ENCODE measurements at regions not wholly inside any gene's neighbourhood (a gene's known extent, or its start where the extent isn't known, plus 50 kb on each side); places are given as distances from the start of the nearest gene placed in this dataset.

DNA sequence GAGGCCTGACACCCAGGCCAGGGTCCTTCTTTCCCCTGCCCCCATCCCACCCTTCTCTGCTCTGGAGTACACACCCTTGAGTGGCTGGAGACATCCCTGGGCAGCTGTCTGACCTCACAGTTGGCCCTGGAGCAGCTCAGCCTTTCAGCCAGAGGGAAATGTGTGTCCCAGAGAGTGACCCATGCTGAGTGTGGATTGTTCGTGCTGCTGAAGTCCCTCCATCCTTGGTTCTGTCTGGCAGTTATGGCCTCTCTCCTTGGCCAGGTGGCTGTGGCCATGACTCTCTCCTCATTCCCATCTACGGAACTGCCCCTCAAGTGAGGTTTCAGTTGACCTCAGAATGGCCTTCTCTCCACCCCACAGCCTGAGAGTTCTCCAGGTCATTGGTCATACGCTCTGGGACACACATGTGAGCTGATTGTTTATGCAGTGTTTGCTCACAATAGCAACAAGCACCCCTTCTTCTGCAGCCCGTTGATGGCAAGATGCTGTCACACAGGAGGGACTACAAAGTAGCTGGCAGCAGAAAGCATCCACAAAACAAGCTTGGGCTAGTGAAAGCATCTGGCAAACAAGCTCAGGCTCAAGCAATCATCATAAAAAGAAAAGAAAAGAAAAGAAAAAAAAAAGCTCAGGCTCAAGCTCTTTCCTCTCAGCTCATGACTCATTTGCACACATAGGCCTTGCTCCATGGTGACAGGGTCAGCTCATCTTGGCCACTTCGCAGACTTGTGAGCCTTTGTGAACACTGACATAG, 55.3 kb upstream of the ITGA11 start:
- Histone ChIP-seq H3K36me3 (no peaks in the 10 kb centered on the region), H3K27me3 (peaks cover 43% of the 10 kb centered on the region), H3K4me1 (ENCODE audit: control insufficient read depth in 1 of 2, insufficient read depth in 1 of 2, low read depth in 1 of 2, low read length in 1 of 2) (no peaks in the 10 kb centered on the region), H3K9me3 (no peaks in the 10 kb centered on the region), H3K27ac (no peak overlapping the region), H3K4me3 (ENCODE audit: low read depth in 1 of 2, low read length in 1 of 2) (no peak overlapping the region)
- TF ChIP-seq, protein P1, sequence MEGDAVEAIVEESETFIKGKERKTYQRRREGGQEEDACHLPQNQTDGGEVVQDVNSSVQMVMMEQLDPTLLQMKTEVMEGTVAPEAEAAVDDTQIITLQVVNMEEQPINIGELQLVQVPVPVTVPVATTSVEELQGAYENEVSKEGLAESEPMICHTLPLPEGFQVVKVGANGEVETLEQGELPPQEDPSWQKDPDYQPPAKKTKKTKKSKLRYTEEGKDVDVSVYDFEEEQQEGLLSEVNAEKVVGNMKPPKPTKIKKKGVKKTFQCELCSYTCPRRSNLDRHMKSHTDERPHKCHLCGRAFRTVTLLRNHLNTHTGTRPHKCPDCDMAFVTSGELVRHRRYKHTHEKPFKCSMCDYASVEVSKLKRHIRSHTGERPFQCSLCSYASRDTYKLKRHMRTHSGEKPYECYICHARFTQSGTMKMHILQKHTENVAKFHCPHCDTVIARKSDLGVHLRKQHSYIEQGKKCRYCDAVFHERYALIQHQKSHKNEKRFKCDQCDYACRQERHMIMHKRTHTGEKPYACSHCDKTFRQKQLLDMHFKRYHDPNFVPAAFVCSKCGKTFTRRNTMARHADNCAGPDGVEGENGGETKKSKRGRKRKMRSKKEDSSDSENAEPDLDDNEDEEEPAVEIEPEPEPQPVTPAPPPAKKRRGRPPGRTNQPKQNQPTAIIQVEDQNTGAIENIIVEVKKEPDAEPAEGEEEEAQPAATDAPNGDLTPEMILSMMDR (IDR thresholded peaks at IDR 0.05): no peak

DNA sequence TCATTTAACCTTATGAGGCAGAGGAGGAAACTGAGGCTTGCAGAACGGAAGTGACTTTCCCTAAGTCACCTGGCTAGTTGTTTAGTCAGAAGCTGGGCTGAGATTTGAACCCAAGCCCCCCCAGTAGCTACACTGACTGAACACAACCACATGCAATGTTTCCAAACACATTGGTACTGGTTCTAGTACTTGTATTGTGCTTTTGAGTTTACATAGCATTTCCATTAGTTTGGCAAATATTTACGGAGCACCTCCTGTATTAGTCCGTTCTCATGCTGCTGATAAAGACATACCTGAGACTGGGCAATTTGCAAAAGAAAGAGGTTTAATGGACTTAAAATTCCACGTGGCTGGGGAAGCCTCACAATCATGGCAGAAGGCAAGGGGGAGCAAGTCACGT, 56.3 kb upstream of the ITGA11 start:
- no peaks in the 10 kb centered on the region for H3K36me3 ChIP-seq
- H3K4me3 ChIP-seq (ENCODE audit: low read depth in 1 of 2, low read length in 1 of 2): no peak overlapping the region
- H3K27me3 ChIP-seq: peaks cover 53% of the 10 kb centered on the region
- no peaks in the 10 kb centered on the region for H3K9me3 ChIP-seq
- TF ChIP-seq, protein P1 (IDR thresholded peaks at IDR 0.05): no peak
- H3K4me1 ChIP-seq (ENCODE audit: control insufficient read depth in 1 of 2, insufficient read depth in 1 of 2, low read depth in 1 of 2, low read length in 1 of 2): no peaks in the 10 kb centered on the region
- H3K27ac ChIP-seq: no peak overlapping the region

DNA sequence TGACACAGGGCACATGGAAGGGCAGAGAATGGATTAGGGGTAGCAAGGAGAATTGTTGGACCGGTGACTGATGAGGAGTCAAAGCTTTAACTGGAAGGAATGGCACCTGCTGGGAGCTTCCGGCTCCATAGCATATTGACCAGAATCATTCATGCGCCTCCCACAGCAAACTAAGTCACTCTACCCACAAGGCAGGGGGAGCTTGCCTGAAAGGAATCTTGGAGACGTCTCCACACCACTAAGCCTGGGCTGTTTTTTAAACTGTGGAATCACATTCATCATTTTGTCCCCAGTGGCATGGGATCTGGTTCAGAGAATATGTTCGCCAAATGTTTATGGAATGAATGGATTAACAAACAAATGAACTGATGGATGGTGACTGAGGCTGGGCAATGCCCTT, 57.0 kb upstream of the ITGA11 start:
- TF ChIP-seq, protein P1 (IDR thresholded peaks at IDR 0.05): no peak
- H3K36me3 ChIP-seq: no peaks in the 10 kb centered on the region
- no peak overlapping the region for H3K4me3 ChIP-seq (ENCODE audit: low read depth in 1 of 2, low read length in 1 of 2)
- no peaks in the 10 kb centered on the region for H3K4me1 ChIP-seq (ENCODE audit: control insufficient read depth in 1 of 2, insufficient read depth in 1 of 2, low read depth in 1 of 2, low read length in 1 of 2)
- H3K27ac ChIP-seq: no peak overlapping the region
- peaks cover 60% of the 10 kb centered on the region for H3K27me3 ChIP-seq
- H3K9me3 ChIP-seq: no peaks in the 10 kb centered on the region

DNA sequence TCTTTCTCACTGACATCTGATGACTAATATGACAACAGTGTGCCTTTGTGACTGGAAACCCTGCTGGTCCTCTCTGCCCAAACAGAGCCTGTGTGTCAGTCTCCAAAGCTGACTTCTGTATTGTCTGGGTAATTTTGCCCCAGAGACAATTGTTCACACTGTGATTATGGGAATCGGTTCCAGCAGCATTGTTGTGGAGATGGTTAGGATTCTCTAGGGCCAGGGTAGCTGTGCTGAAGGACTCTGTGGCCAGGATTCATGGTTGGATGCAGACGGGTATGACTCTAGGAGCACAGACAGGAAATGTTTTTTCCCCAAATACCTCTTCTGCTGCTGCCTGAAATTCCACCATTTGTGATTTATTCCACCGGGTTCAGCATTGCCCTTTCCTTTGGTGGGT, 57.5 kb upstream of the ITGA11 start:
- TF ChIP-seq, protein P1 (IDR thresholded peaks at IDR 0.05): no peak
- no peak overlapping the region for H3K27ac ChIP-seq
- no peaks in the 10 kb centered on the region for H3K9me3 ChIP-seq
- H3K36me3 ChIP-seq: no peaks in the 10 kb centered on the region
- H3K4me3 ChIP-seq (ENCODE audit: low read depth in 1 of 2, low read length in 1 of 2): no peak overlapping the region
- H3K27me3 ChIP-seq: peaks cover 60% of the 10 kb centered on the region
- no peaks in the 10 kb centered on the region for H3K4me1 ChIP-seq (ENCODE audit: control insufficient read depth in 1 of 2, insufficient read depth in 1 of 2, low read depth in 1 of 2, low read length in 1 of 2)

DNA sequence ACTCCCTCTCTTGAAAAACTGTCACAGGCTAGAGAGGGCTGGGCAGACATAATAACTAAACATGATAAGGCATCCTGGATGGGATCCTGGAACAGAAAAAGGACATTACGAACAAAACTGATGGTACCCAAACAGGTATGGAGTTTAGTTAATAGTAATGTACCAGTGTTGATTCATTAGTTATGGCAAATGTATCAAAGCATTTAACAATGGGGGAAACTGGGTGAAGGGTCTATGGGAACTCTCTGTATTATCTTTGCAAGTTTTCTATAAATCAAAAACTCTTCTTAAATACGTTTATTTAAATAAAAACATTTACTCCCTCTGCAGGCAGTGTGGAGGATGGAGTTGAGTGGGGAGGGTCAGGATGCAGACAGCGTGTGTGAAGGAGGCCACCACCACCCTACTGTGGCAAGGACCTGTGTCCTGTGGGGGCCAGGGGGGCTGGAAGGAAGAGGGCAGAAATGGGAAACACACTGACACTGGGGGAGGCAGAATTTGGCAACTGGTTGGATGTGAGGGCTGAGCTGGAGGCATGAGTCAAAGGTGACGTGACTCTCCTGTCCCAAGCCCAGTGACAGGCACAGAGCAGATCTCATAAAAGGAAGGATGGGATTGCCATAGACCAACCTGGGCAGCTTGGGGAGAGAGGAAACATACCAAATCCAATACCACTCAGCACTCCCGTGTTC, 59.6 kb upstream of the ITGA11 start:
- no peaks in the 10 kb centered on the region for H3K4me1 ChIP-seq (ENCODE audit: control insufficient read depth in 1 of 2, insufficient read depth in 1 of 2, low read depth in 1 of 2, low read length in 1 of 2)
- no peak overlapping the region for H3K27ac ChIP-seq
- H3K4me3 ChIP-seq (ENCODE audit: low read depth in 1 of 2, low read length in 1 of 2): no peak overlapping the region
- no peaks in the 10 kb centered on the region for H3K36me3 ChIP-seq
- peaks cover 69% of the 10 kb centered on the region for H3K27me3 ChIP-seq
- H3K9me3 ChIP-seq: no peaks in the 10 kb centered on the region
- TF ChIP-seq, protein P1 (IDR thresholded peaks at IDR 0.05): no peak

Data from neutrophil (primary cell).